DOHH2 (cell line): ENCODE measurements at regions not wholly inside any gene's neighbourhood (a gene's known extent, or its start where the extent isn't known, plus 50 kb on each side); places are given as distances from the start of the nearest gene placed in this dataset.

ENCODE experiments used
- H3F3A ChIP-seq: fragments of 200-600 bp; sonication (generic), shearing (Covaris generic); 2 replicates; pipeline ENCODE4 v1.6.0; 2016; ENCODE audit warnings: antibody characterized with exemption, mild to moderate bottlenecking; ENCODE audit not compliant: control insufficient read depth, insufficient read depth
- H3K27ac ChIP-seq: fragments of 200-600 bp; sonication (generic); 2 replicates; pipeline ENCODE4 v1.5.1; 2014; ENCODE audit warnings: low read depth, mild to moderate bottlenecking, low read length, moderate library complexity
- H3K27me3 ChIP-seq: fragments of 200-600 bp; sonication (generic); 2 replicates; pipeline ENCODE4 v1.6.1; 2014; ENCODE audit warnings: mild to moderate bottlenecking, low read length, mixed read lengths; ENCODE audit not compliant: control insufficient read depth
- H3K36me3 ChIP-seq: fragments of 200-600 bp; sonication (generic); 2 replicates; pipeline ENCODE4 v1.6.1; 2014; ENCODE audit warnings: mild to moderate bottlenecking, low read length, moderate library complexity, mixed read lengths; ENCODE audit not compliant: control insufficient read depth
- H3K4me1 ChIP-seq: fragments of 200-600 bp; sonication (generic); 2 replicates; pipeline ENCODE4 v1.6.1; 2014; ENCODE audit warnings: mild to moderate bottlenecking, low read length, mixed read lengths; ENCODE audit not compliant: control insufficient read depth
- H3K4me2 ChIP-seq: fragments of 200-600 bp; sonication (generic); 2 replicates; pipeline ENCODE4 v1.6.0; 2014; ENCODE audit warnings: mild to moderate bottlenecking, low read length, moderate library complexity
- H3K4me3 ChIP-seq: fragments of 200-600 bp; sonication (generic); 2 replicates; pipeline ENCODE4 v1.5.1; 2014; ENCODE audit warnings: mild to moderate bottlenecking, low read length, mixed read lengths
- H3K79me2 ChIP-seq: fragments of 200-600 bp; sonication (generic); 2 replicates; pipeline ENCODE4 v1.6.1; 2014; ENCODE audit warnings: mild to moderate bottlenecking, low read length, mixed read lengths; ENCODE audit not compliant: control insufficient read depth
- H3K9me2 ChIP-seq: fragments of 200-600 bp; sonication (generic); replicated peaks from 2 replicates; pipeline ENCODE4 v1.6.1; 2014; ENCODE audit warnings: mild to moderate bottlenecking, low read length, mixed read lengths; ENCODE audit not compliant: control insufficient read depth
- H3K9me3 ChIP-seq: fragments of 200-600 bp; sonication (generic); 2 replicates; pipeline ENCODE4 v1.6.1; 2014; ENCODE audit warnings: antibody characterized with exemption, low read length, mixed read lengths; ENCODE audit not compliant: control insufficient read depth, insufficient read depth
- H4K20me1 ChIP-seq: fragments of 200-600 bp; sonication (generic); 2 replicates; pipeline ENCODE4 v1.6.0; 2014; ENCODE audit warnings: low read depth, mild to moderate bottlenecking, antibody characterized with exemption, low read length, moderate library complexity; ENCODE audit not compliant: control insufficient read depth, insufficient read depth
- CTCF ChIP-seq: fragments of 200-600 bp; sonication (generic); IDR thresholded peaks from one replicate; pipeline ENCODE4 v1.5.1; 2014; ENCODE audit warnings: antibody characterized with exemption, mild to moderate bottlenecking, low read depth, low read length; ENCODE audit not compliant: poor library complexity, severe bottlenecking
- EZH2phosphoT487 ChIP-seq: fragments of 200-600 bp; sonication (generic); IDR thresholded peaks from 2 replicates; pipeline ENCODE4 v1.6.1; 2017; ENCODE audit warnings: borderline replicate concordance, mild to moderate bottlenecking, antibody characterized with exemption, low read length, moderate library complexity, mixed read lengths

- no peak overlapping the region for H3K4me2 ChIP-seq
Measured at GRCh38 chr5:112005623-112005930, 248.6 kb upstream of the NREP start.

GRCh38 chr5:112004867-112005622, 248.1 kb upstream of the NREP start:
- no peak for TF ChIP-seq CTCF
- no peak for TF ChIP-seq EZH2phosphoT487
- Histone ChIP-seq H3F3A (no peaks in the 10 kb centered on the region), H3K9me2 (no peaks in the 10 kb centered on the region), H3K27ac (no peak overlapping the region), H3K9me3 (no peaks in the 10 kb centered on the region), H3K4me1 (no peaks in the 10 kb centered on the region), H3K27me3 (no peaks in the 10 kb centered on the region), H3K36me3 (no peaks in the 10 kb centered on the region), H3K4me2 (no peak overlapping the region), H4K20me1 (no peaks in the 10 kb centered on the region), H3K79me2 (no peaks in the 10 kb centered on the region), H3K4me3 (no peak overlapping the region)

More at GRCh38 chr5:112005623-112005930, 248.6 kb upstream of the NREP start:
- Histone ChIP-seq H3F3A (no peaks in the 10 kb centered on the region), H3K9me3 (no peaks in the 10 kb centered on the region), H4K20me1 (no peaks in the 10 kb centered on the region), H3K27me3 (no peaks in the 10 kb centered on the region), H3K9me2 (no peaks in the 10 kb centered on the region), H3K4me1 (no peaks in the 10 kb centered on the region), H3K36me3 (no peaks in the 10 kb centered on the region), H3K27ac (no peak overlapping the region), H3K4me3 (no peak overlapping the region), H3K79me2 (no peaks in the 10 kb centered on the region)
- TF ChIP-seq EZH2phosphoT487 (no peak), CTCF (no peak)

GRCh38 chr5:112002376-112002775, 245.4 kb upstream of the NREP start:
- Histone ChIP-seq H3K27ac (no peak overlapping the region), H3K27me3 (no peaks in the 10 kb centered on the region), H3K4me1 (no peaks in the 10 kb centered on the region), H3K4me3 (no peak overlapping the region), H3K79me2 (no peaks in the 10 kb centered on the region), H3K9me2 (no peaks in the 10 kb centered on the region), H3K36me3 (no peaks in the 10 kb centered on the region), H4K20me1 (no peaks in the 10 kb centered on the region), H3K9me3 (no peaks in the 10 kb centered on the region), H3F3A (no peaks in the 10 kb centered on the region), H3K4me2 (no peak overlapping the region)
- TF ChIP-seq CTCF, result no peak
- TF ChIP-seq EZH2phosphoT487, result no peak
